ENCODE measurements at regions not wholly inside any gene's neighbourhood (a gene's known extent, or its start where the extent isn't known, plus 50 kb on each side); places are given as distances from the start of the nearest gene placed in this dataset.

GRCh38 chr14:87306409-87307168 is 686.4 kb downstream of the GALC start:
- DNase-seq (ENCODE audit: low read depth), result no peak
- no peak for TF ChIP-seq CTCF (IDR thresholded peaks at IDR 0.05; ENCODE audit: insufficient read depth, low read depth, low read length)
- H3K4me3 ChIP-seq (ENCODE audit: low read depth, low read length), result no peak overlapping the region

GRCh38 chr14:87305345-87305744 is 687.6 kb downstream of the GALC start:
- TF ChIP-seq CTCF (IDR thresholded peaks at IDR 0.05; ENCODE audit: insufficient read depth, low read depth, low read length), result no peak
- no peak for DNase-seq (ENCODE audit: low read depth)
- H3K4me3 ChIP-seq (ENCODE audit: low read depth, low read length), result no peak overlapping the region

GRCh38 chr14:87304404-87304803 is 688.6 kb downstream of the GALC start:
- no peak for DNase-seq (ENCODE audit: low read depth)
- TF ChIP-seq CTCF (IDR thresholded peaks at IDR 0.05; ENCODE audit: insufficient read depth, low read depth, low read length), result no peak
- no peak overlapping the region for H3K4me3 ChIP-seq (ENCODE audit: low read depth, low read length)

- no peak overlapping the region for H3K4me3 ChIP-seq (ENCODE audit: low read depth, low read length)
- DNase-seq (ENCODE audit: low read depth), result no peak
- no peak for TF ChIP-seq CTCF (IDR thresholded peaks at IDR 0.05; ENCODE audit: insufficient read depth, low read depth, low read length)
These were observed 706.2 kb downstream of the GALC start for GRCh38 chr14:87286826-87287225.

GRCh38 chr14:87286191-87286590 is 706.8 kb downstream of the GALC start:
- no peak overlapping the region for H3K4me3 ChIP-seq (ENCODE audit: low read depth, low read length)
- TF ChIP-seq CTCF (IDR thresholded peaks at IDR 0.05; ENCODE audit: insufficient read depth, low read depth, low read length), result no peak
- no peak for DNase-seq (ENCODE audit: low read depth)

- no peak for DNase-seq (ENCODE audit: low read depth)
- H3K4me3 ChIP-seq (ENCODE audit: low read depth, low read length), result no peak overlapping the region
- no peak for TF ChIP-seq CTCF (IDR thresholded peaks at IDR 0.05; ENCODE audit: insufficient read depth, low read depth, low read length)
These were observed 707.5 kb downstream of the GALC start for GRCh38 chr14:87285506-87285905.

GRCh38 chr14:87283547-87283946 is 709.4 kb downstream of the GALC start:
- no peak for TF ChIP-seq CTCF (IDR thresholded peaks at IDR 0.05; ENCODE audit: insufficient read depth, low read depth, low read length)
- no peak overlapping the region for H3K4me3 ChIP-seq (ENCODE audit: low read depth, low read length)
- DNase-seq (ENCODE audit: low read depth), result no peak

All from fibroblast of villous mesenchyme (primary cell).